CD4-positive, alpha-beta T cell treated with Interleukin-1 beta for 1 hour (primary cell): ENCODE measurements at regions not wholly inside any gene's neighbourhood (a gene's known extent, or its start where the extent isn't known, plus 50 kb on each side); places are given as distances from the start of the nearest gene placed in this dataset.

Source experiments
- DNase-seq, 2 donors: peaks; one replicate each; pipeline ENCODE4 v3.0.0-alpha.2; 2020 to 2022

- no peak for DNase-seq
Measured at GRCh38 chr21:15327637-15328265, 263.0 kb upstream of the NRIP1 start.

- no peak for DNase-seq
Measured at GRCh38 chr21:15329191-15329590, 264.4 kb upstream of the NRIP1 start.

GRCh38 chr21:15330872-15331271 lies 266.1 kb upstream of the NRIP1 start:
- no peak for DNase-seq

- DNase-seq = no peak
Measured at GRCh38 chr21:15332572-15332971, 267.8 kb upstream of the NRIP1 start.

GRCh38 chr21:15333136-15333710 lies 268.4 kb upstream of the NRIP1 start:
- no peak for DNase-seq

- DNase-seq = no peak
Measured at GRCh38 chr21:15333951-15334350, 269.2 kb upstream of the NRIP1 start.

- no peak for DNase-seq
Measured at GRCh38 chr21:15343066-15343465, 278.3 kb upstream of the NRIP1 start.

- no peak for DNase-seq
Measured at GRCh38 chr21:15352009-15352408, 287.2 kb upstream of the NRIP1 start.

- no peak for DNase-seq
Measured at GRCh38 chr21:15353546-15353945, 288.7 kb upstream of the NRIP1 start.

- DNase-seq = no peak
Measured at GRCh38 chr21:15354516-15354915, 289.7 kb upstream of the NRIP1 start.

GRCh38 chr21:15355066-15355465 lies 290.3 kb upstream of the NRIP1 start:
- no peak for DNase-seq

- no peak for DNase-seq
Measured at GRCh38 chr21:15359251-15359650, 294.5 kb upstream of the NRIP1 start.

- no peak for DNase-seq
Measured at GRCh38 chr21:15362458-15362857, 297.7 kb upstream of the NRIP1 start.

- DNase-seq = no peak
Measured at GRCh38 chr21:15363921-15364320, 299.1 kb upstream of the NRIP1 start.

- no peak for DNase-seq
Measured at GRCh38 chr21:15365751-15366392, 301.1 kb upstream of the NRIP1 start.

GRCh38 chr21:15366555-15366954 lies 301.8 kb upstream of the NRIP1 start:
- no peak for DNase-seq

- DNase-seq = no peak
Measured at GRCh38 chr21:15367061-15367626, 302.3 kb upstream of the NRIP1 start.

GRCh38 chr21:15370462-15370975 lies 305.7 kb upstream of the NRIP1 start:
- no peak for DNase-seq

GRCh38 chr21:15373941-15374340 lies 309.1 kb upstream of the NRIP1 start:
- DNase-seq = no peak

- DNase-seq = no peak
Measured at GRCh38 chr21:15379776-15380175, 315.0 kb upstream of the NRIP1 start.

GRCh38 chr21:15383588-15383987 lies 318.8 kb upstream of the NRIP1 start:
- no peak for DNase-seq

GRCh38 chr21:15390049-15390448 lies 325.2 kb upstream of the NRIP1 start:
- no peak for DNase-seq

GRCh38 chr21:15397258-15397657 lies 332.5 kb upstream of the NRIP1 start:
- no peak for DNase-seq

GRCh38 chr21:15400905-15401304 lies 328.9 kb upstream of the USP25 start:
- no peak for DNase-seq
